Central memory CD4-positive, alpha-beta T cell (primary cell): ENCODE measurements at regions not wholly inside any gene's neighbourhood (a gene's known extent, or its start where the extent isn't known, plus 50 kb on each side); places are given as distances from the start of the nearest gene placed in this dataset.

Experiments used
- DNase-seq: peaks from one replicate; pipeline ENCODE4 v3.0.0; 2022

- no peak for DNase-seq
Observed at GRCh38 chr5:155727512-155728145, 599.3 kb upstream of the SGCD start.

GRCh38 chr5:155728146-155728856, 598.7 kb upstream of the SGCD start:
- no peak for DNase-seq

- DNase-seq: no peak
Observed at GRCh38 chr5:155728857-155729683, 597.9 kb upstream of the SGCD start.

- DNase-seq: no peak
Observed at GRCh38 chr5:155729684-155730059, 597.3 kb upstream of the SGCD start.

GRCh38 chr5:155732587-155733376, 594.2 kb upstream of the SGCD start:
- no peak for DNase-seq

GRCh38 chr5:155733935-155734334, 593.0 kb upstream of the SGCD start:
- DNase-seq: no peak

GRCh38 chr5:155735388-155735787, 591.6 kb upstream of the SGCD start:
- no peak for DNase-seq

- no peak for DNase-seq
Observed at GRCh38 chr5:155738616-155739015, 588.3 kb upstream of the SGCD start.

GRCh38 chr5:155746367-155747038, 580.5 kb upstream of the SGCD start:
- DNase-seq: no peak

GRCh38 chr5:155750101-155750500, 576.9 kb upstream of the SGCD start:
- no peak for DNase-seq

- no peak for DNase-seq
Observed at GRCh38 chr5:155750571-155750970, 576.4 kb upstream of the SGCD start.

GRCh38 chr5:155753943-155754581, 572.9 kb upstream of the SGCD start:
- DNase-seq: no peak

GRCh38 chr5:155759252-155759651, 567.7 kb upstream of the SGCD start:
- DNase-seq: no peak

- no peak for DNase-seq
Observed at GRCh38 chr5:155759984-155760383, 567.0 kb upstream of the SGCD start.

- DNase-seq: no peak
Observed at GRCh38 chr5:155761502-155761901, 565.5 kb upstream of the SGCD start.

GRCh38 chr5:155765715-155766114, 561.2 kb upstream of the SGCD start:
- no peak for DNase-seq

GRCh38 chr5:155767470-155767869, 559.5 kb upstream of the SGCD start:
- no peak for DNase-seq

GRCh38 chr5:155768332-155768731, 558.6 kb upstream of the SGCD start:
- no peak for DNase-seq

- DNase-seq: no peak
Observed at GRCh38 chr5:155772009-155772662, 554.8 kb upstream of the SGCD start.

- no peak for DNase-seq
Observed at GRCh38 chr5:155773680-155774079, 553.3 kb upstream of the SGCD start.

- DNase-seq: no peak
Observed at GRCh38 chr5:155780260-155780659, 546.7 kb upstream of the SGCD start.
